ENCODE measurements at regions not wholly inside any gene's neighbourhood (a gene's known extent, or its start where the extent isn't known, plus 50 kb on each side); places are given as distances from the start of the nearest gene placed in this dataset.

DNA sequence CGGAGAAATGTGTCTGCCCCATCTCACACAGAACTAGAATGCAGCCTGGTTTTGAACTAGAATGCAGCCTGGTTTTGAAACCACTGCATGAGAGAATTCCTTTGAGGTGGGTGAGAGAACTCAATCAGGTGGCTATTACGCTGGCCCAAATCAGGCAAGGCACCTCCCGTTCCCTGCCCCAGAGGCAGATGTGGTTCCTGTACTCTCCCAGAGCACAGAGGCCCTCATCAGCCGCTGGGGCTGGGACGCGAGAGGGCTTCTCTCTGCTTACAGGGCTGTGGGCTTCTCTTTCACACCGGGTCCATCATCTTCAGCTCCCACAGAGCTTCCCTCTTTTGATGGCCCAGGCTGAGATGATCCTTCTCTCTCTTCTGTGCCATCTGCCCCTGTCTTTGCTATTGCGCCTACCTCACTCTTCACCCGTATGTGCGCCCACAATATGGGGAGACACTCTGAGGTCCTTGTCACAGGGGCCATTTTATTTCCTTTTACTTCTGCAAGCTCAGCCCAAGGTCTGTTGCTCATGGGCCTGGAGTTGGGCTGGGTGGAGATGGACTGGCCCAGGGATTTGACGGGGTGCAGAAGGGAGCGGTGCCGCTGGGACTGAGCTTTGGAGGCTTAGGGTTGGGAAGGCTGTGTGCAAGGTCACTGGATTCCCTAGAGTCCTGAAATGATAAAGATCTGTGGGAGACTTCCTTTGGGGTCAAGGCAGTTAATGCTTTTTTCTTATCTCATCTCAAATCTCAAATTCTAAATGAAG is 84.4 kb upstream of the HS6ST1 start (continued):
- TF ChIP-seq, protein P1, sequence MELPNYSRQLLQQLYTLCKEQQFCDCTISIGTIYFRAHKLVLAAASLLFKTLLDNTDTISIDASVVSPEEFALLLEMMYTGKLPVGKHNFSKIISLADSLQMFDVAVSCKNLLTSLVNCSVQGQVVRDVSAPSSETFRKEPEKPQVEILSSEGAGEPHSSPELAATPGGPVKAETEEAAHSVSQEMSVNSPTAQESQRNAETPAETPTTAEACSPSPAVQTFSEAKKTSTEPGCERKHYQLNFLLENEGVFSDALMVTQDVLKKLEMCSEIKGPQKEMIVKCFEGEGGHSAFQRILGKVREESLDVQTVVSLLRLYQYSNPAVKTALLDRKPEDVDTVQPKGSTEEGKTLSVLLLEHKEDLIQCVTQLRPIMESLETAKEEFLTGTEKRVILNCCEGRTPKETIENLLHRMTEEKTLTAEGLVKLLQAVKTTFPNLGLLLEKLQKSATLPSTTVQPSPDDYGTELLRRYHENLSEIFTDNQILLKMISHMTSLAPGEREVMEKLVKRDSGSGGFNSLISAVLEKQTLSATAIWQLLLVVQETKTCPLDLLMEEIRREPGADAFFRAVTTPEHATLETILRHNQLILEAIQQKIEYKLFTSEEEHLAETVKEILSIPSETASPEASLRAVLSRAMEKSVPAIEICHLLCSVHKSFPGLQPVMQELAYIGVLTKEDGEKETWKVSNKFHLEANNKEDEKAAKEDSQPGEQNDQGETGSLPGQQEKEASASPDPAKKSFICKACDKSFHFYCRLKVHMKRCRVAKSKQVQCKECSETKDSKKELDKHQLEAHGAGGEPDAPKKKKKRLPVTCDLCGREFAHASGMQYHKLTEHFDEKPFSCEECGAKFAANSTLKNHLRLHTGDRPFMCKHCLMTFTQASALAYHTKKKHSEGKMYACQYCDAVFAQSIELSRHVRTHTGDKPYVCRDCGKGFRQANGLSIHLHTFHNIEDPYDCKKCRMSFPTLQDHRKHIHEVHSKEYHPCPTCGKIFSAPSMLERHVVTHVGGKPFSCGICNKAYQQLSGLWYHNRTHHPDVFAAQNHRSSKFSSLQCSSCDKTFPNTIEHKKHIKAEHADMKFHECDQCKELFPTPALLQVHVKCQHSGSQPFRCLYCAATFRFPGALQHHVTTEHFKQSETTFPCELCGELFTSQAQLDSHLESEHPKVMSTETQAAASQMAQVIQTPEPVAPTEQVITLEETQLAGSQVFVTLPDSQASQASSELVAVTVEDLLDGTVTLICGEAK (IDR thresholded peaks at IDR 0.05) = no peak
- TF ChIP-seq, protein P1 (CRISPR knock-in tag; IDR thresholded peaks at IDR 0.05) = no peak
- TF ChIP-seq, protein P2, sequence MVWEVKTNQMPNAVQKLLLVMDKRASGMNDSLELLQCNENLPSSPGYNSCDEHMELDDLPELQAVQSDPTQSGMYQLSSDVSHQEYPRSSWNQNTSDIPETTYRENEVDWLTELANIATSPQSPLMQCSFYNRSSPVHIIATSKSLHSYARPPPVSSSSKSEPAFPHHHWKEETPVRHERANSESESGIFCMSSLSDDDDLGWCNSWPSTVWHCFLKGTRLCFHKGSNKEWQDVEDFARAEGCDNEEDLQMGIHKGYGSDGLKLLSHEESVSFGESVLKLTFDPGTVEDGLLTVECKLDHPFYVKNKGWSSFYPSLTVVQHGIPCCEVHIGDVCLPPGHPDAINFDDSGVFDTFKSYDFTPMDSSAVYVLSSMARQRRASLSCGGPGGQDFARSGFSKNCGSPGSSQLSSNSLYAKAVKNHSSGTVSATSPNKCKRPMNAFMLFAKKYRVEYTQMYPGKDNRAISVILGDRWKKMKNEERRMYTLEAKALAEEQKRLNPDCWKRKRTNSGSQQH (CRISPR knock-in tag; IDR thresholded peaks at IDR 0.05; ENCODE audit: low read depth) = no peak
- no peak for TF ChIP-seq ZNF570 (CRISPR knock-in tag; IDR thresholded peaks at IDR 0.05; ENCODE audit: borderline replicate concordance)
- no peak for TF ChIP-seq ZFP36L2 (CRISPR knock-in tag; IDR thresholded peaks at IDR 0.05)
- no peak for TF ChIP-seq U2AF2 (IDR thresholded peaks at IDR 0.05; ENCODE audit: low read depth, low read length)
- TF ChIP-seq, protein P3, sequence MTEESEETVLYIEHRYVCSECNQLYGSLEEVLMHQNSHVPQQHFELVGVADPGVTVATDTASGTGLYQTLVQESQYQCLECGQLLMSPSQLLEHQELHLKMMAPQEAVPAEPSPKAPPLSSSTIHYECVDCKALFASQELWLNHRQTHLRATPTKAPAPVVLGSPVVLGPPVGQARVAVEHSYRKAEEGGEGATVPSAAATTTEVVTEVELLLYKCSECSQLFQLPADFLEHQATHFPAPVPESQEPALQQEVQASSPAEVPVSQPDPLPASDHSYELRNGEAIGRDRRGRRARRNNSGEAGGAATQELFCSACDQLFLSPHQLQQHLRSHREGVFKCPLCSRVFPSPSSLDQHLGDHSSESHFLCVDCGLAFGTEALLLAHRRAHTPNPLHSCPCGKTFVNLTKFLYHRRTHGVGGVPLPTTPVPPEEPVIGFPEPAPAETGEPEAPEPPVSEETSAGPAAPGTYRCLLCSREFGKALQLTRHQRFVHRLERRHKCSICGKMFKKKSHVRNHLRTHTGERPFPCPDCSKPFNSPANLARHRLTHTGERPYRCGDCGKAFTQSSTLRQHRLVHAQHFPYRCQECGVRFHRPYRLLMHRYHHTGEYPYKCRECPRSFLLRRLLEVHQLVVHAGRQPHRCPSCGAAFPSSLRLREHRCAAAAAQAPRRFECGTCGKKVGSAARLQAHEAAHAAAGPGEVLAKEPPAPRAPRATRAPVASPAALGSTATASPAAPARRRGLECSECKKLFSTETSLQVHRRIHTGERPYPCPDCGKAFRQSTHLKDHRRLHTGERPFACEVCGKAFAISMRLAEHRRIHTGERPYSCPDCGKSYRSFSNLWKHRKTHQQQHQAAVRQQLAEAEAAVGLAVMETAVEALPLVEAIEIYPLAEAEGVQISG (CRISPR knock-in tag; IDR thresholded peaks at IDR 0.05) = no peak
